ENCODE measurements at regions not wholly inside any gene's neighbourhood (a gene's known extent, or its start where the extent isn't known, plus 50 kb on each side); places are given as distances from the start of the nearest gene placed in this dataset.

GRCh38 chr1:229131243-229132105 lies 139.4 kb upstream of the RAB4A start:
- TF ChIP-seq POLR2AphosphoS5 (IDR thresholded peaks at IDR 0.05) (no peak), CTCF (IDR thresholded peaks at IDR 0.05; ENCODE audit: poor library complexity, severe bottlenecking) (no peak), EP300 (conservative IDR thresholded peaks at IDR 0.05; ENCODE audit: poor library complexity, severe bottlenecking) (no peak)
